Adipocyte (in vitro differentiated cells): ENCODE measurements at regions not wholly inside any gene's neighbourhood (a gene's known extent, or its start where the extent isn't known, plus 50 kb on each side); places are given as distances from the start of the nearest gene placed in this dataset.
"Not testable (repeated sequence)": the region's sequence is repeated elsewhere in the genome, so short reads cannot be mapped to it uniquely, and the experiment has no call there.

Experiments
- DNase-seq: peaks from one replicate; pipeline ENCODE4 v3.0.0-alpha.2; 2015; ENCODE audit warnings: low read depth
- H3K27me3 ChIP-seq: replicated peaks from 2 replicates; pipeline ENCODE4 v1.7.0; 2013; ENCODE audit warnings: mild to moderate bottlenecking, low read length, moderate library complexity; ENCODE audit not compliant: control insufficient read depth, insufficient read depth
- H3K36me3 ChIP-seq: 2 replicates; pipeline ENCODE4 v1.7.0; 2013; ENCODE audit warnings: low read length, mild to moderate bottlenecking, moderate library complexity; ENCODE audit not compliant: control insufficient read depth, insufficient read depth, severe bottlenecking
- H3K4me1 ChIP-seq: 2 replicates; pipeline ENCODE4 v1.7.0; 2013; ENCODE audit warnings: mild to moderate bottlenecking, low read length, moderate library complexity; ENCODE audit not compliant: control insufficient read depth, insufficient read depth
- H3K4me3 ChIP-seq: 2 replicates; pipeline ENCODE4 v1.7.0; 2013; ENCODE audit warnings: mild to moderate bottlenecking, low read length, moderate library complexity
- H3K9ac ChIP-seq: 2 replicates; pipeline ENCODE4 v1.7.0; 2013; ENCODE audit warnings: mild to moderate bottlenecking, low read length, moderate library complexity
- H3K9me3 ChIP-seq: 2 replicates; pipeline ENCODE4 v1.7.0; 2013; ENCODE audit warnings: mild to moderate bottlenecking, low read length, moderate library complexity; ENCODE audit not compliant: control insufficient read depth

DNA sequence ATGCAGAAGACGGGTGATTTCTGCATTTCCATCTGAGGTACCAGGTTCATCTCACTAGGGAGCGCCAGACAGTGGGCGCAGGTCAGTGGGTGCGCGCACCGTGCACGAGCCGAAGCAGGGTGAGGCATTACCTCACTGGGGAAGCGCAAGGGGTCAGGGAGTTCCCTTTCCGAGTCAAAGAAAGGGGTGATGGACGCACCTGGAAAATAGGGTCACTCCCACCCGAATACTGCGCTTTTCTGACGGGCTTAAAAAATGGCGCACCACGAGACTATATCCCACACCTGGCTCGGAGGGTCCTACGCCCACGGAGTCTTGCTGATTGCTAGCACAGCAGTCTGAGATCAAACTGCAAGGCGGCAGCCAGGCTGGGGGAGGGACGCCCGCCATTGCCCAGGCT, 1246.0 kb upstream of the PABPC4L start:
- not testable (repeated sequence) for H3K4me3 ChIP-seq, H3K9me3 ChIP-seq, H3K4me1 ChIP-seq, DNase-seq, H3K27me3 ChIP-seq, H3K36me3 ChIP-seq, H3K9ac ChIP-seq

DNA sequence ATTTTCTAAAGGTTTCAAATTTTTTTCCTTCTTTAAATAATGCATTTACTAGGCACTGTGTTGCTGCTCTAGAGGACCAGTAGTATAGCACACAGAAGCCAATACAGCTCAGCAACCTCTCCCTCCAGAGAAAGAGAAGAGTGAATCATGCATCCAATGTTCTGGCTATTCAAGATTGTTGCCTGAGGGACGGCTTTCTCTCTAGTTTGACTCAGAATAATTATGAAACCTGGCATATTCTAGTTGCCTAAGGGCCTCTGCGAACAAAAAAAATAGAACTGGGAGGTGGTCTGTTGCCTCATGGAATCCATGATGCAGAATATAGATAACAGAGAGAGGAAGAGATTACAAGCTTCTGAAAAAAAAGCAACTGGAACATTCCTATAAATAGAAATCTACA, 1233.3 kb upstream of the PABPC4L start:
- Histone ChIP-seq H3K36me3 (no peaks in the 10 kb centered on the region), H3K4me3 (no peak overlapping the region), H3K4me1 (no peaks in the 10 kb centered on the region), H3K27me3 (no peaks in the 10 kb centered on the region), H3K9me3 (peaks cover 13% of the 10 kb centered on the region), H3K9ac (no peak overlapping the region)
- peak; percentile 82 for DNase-seq

DNA sequence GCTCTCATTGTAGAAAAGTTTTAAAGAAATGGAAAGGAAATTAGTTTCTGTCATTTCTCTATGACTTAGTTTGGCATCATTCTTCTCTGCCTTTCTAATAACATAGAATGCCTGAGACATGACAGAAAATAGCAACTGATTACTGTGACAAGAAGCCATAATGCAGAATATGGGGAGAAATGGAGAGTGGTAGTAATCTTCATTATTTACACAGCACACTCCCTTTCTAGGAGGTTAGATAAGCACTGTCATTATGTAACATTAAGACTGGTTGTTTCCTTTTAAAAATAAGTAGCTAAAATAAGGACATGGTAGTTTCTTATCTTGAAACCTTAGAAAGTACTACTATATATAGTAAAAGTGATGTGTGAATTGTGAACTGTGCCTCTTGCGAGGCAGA, 1227.9 kb upstream of the PABPC4L start:
- no peaks in the 10 kb centered on the region for H3K9me3 ChIP-seq
- no peaks in the 10 kb centered on the region for H3K4me1 ChIP-seq
- no peak for DNase-seq
- no peak overlapping the region for H3K4me3 ChIP-seq
- H3K9ac ChIP-seq, result no peak overlapping the region
- H3K36me3 ChIP-seq, result no peaks in the 10 kb centered on the region
- no peaks in the 10 kb centered on the region for H3K27me3 ChIP-seq

DNA sequence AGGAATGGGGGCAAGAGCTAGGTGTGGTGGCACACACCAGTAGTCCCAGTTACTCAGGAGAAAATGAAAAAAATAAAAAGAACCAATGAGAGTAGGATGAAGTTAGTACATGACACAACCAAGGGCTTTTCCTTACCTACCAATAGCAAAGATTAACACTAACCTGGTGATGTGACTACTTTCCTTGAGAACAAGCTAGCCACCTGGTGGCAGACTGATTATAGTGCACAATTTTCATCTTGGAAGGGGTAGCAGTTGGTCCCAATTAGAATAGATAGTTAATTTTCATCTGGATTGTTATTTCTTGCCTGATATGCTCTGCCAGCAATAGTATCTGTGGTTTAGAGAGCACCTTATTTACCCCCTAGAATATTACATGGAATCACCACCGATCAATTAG, 1216.8 kb upstream of the PABPC4L start:
- Histone ChIP-seq H3K27me3 (no peaks in the 10 kb centered on the region), H3K9ac (no peak overlapping the region), H3K4me3 (no peak overlapping the region), H3K36me3 (no peaks in the 10 kb centered on the region), H3K4me1 (no peaks in the 10 kb centered on the region), H3K9me3 (no peaks in the 10 kb centered on the region)
- peak; percentile 57 for DNase-seq

DNA sequence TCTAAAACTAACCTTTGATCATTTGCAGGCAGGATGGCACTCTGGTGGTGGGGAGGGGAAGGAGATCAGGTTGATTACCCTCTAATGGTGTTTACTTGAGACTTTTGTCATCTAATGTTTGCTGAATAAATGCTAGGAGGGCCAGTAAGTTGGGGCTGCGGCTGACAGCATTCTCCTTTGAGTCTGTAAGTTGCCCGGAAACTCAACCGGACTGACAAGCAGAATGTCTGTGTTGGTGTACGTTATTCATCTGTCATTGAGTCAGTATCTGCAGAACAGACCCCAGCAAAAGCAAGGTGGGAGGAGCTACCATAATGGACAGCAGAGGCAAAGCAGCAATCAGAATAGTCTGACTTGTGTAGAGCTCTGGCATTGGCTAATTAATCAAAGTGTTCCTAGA, 1210.6 kb upstream of the PABPC4L start:
- no peak overlapping the region for H3K4me3 ChIP-seq
- no peak for DNase-seq
- H3K4me1 ChIP-seq, result no peaks in the 10 kb centered on the region
- no peaks in the 10 kb centered on the region for H3K36me3 ChIP-seq
- no peaks in the 10 kb centered on the region for H3K9me3 ChIP-seq
- H3K27me3 ChIP-seq, result no peaks in the 10 kb centered on the region
- no peak overlapping the region for H3K9ac ChIP-seq

DNA sequence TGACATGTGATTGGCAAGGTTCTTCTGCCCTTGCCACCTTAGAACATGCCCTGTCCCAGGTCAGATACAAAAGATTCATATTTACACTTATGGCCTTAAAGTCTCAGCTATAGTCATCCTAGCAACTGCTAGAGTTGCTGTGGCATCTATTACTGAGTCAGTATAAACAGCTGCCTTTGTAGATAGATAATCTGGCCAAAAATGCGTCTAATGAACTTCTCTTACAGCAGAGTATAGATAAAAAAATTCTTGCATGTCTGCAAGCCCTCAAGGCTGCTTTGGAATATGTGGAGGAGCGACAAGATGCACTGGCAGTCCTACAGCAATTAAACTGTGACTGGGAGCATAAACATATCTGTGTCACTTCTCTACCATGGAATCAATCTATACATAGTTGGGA, 1209.7 kb upstream of the PABPC4L start:
- Histone ChIP-seq H3K36me3 (no peaks in the 10 kb centered on the region), H3K4me3 (no peak overlapping the region), H3K9ac (no peak overlapping the region)

DNA sequence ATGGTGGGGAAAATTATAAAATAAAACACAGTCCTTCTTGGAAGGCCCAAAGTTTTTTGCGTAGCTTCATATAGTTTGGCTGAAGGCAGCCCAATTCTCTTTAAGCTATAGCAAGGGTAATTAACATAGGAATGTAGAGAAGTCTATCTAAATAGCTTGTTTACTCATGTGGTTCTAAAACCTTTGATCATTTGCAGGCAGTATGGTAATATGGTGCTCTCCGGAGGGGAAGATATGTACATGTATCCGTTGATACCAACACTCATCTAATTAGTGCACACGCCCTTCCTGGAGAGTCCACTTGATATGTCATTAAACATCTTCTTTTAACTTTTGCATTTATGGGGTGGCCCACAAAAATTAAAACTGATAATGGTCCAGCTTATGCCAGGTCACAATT, 1207.7 kb upstream of the PABPC4L start:
- H3K36me3 ChIP-seq, result not testable (repeated sequence)

More for the DNA sequence above, 1209.7 kb upstream of the PABPC4L start:
- Histone ChIP-seq H3K9me3 (no peaks in the 10 kb centered on the region), H3K4me1 (no peaks in the 10 kb centered on the region), H3K27me3 (no peaks in the 10 kb centered on the region)
- no peak for DNase-seq

DNA sequence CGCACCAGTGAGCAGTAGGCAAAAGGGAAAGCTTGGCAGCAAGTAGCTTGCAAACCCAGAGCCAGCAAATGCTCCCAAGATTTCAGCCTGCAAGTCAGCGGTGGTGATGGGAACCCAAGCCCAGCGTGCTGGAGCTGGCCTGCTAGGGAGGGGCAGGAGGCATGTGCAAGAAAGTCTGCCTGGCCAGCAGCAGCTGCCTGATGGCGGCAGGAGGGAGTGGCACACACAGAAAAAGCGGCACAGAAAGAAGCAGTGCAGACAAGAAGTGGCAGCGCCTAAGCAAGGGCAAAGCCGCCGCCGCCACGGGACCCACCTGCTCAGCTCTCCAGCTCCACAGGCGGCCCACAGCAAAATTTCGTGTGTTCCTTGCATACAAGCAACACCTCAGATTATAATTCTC, 1206.5 kb upstream of the PABPC4L start:
- peaks cover 15% of the 10 kb centered on the region for H3K9me3 ChIP-seq
- no peaks in the 10 kb centered on the region for H3K27me3 ChIP-seq
- no peaks in the 10 kb centered on the region for H3K4me1 ChIP-seq
- no peak overlapping the region for H3K4me3 ChIP-seq
- DNase-seq, result no peak
- H3K9ac ChIP-seq, result no peak overlapping the region
- no peaks in the 10 kb centered on the region for H3K36me3 ChIP-seq

More for the DNA sequence above, 1207.7 kb upstream of the PABPC4L start:
- not testable (repeated sequence) for H3K4me1 ChIP-seq, H3K27me3 ChIP-seq, DNase-seq, H3K9ac ChIP-seq, H3K4me3 ChIP-seq
- peaks cover 15% of the 10 kb centered on the region for H3K9me3 ChIP-seq

DNA sequence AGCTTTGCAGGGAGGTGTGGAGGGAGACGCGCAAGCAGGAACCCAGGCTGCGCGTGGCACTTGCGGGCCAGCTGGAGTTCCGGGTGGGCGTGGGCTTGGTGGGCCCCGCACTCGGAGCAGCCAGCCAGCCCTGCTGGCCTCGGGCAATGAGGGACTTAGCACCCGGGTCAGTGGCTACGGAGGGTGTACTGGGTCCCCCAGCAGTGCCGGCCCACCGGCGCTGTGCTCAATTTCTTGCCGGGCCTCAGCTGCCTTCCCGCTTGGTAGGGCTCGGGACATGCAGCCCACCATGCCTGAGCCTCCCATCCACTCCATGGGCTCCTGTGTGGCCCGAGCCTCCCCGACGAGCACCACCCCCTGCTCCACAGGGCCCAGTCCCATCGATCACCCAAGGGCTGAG, 1205.0 kb upstream of the PABPC4L start:
- H3K9ac ChIP-seq, H3K4me3 ChIP-seq, H3K27me3 ChIP-seq, H3K4me1 ChIP-seq, H3K36me3 ChIP-seq, DNase-seq: not testable (repeated sequence)
- peaks cover 15% of the 10 kb centered on the region for H3K9me3 ChIP-seq

DNA sequence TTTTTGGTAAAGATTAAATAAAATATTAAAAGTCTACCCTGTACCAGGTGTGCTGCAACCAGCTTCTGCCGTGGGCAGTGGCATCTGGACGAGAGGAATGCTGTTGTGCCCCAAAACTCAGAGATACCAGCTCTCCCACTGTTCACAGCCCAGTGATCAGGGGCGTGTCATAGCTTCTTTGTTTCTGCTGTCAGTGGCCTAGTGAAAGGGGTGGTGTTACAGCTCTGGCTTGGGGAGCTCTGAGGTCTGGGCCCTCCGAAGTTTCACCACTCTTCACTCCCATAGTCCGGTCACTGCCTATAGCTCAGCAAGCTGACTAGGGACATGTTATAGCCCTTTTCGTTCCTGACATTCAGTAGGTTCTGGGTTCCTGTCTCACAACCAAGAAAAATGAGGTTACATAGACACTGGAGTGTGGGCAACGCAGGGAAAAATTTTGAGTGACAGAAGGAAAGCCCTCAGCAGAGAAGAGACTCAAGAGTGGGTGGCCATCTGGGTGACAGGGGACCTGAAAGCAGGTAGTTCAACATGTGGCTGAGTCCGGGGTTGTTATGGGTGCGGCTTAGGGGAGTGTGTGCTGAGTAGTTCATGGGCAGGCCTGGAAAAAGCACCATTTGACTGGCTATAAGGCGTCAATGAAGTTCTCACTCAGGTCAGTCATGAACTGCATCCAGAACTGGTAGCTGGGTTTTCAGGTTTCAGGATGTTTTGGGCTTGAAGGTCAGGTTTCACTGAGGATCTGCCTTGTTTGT, 1184.4 kb upstream of the PABPC4L start:
- H3K4me3 ChIP-seq, result no peak overlapping the region
- no peaks in the 10 kb centered on the region for H3K4me1 ChIP-seq

DNA sequence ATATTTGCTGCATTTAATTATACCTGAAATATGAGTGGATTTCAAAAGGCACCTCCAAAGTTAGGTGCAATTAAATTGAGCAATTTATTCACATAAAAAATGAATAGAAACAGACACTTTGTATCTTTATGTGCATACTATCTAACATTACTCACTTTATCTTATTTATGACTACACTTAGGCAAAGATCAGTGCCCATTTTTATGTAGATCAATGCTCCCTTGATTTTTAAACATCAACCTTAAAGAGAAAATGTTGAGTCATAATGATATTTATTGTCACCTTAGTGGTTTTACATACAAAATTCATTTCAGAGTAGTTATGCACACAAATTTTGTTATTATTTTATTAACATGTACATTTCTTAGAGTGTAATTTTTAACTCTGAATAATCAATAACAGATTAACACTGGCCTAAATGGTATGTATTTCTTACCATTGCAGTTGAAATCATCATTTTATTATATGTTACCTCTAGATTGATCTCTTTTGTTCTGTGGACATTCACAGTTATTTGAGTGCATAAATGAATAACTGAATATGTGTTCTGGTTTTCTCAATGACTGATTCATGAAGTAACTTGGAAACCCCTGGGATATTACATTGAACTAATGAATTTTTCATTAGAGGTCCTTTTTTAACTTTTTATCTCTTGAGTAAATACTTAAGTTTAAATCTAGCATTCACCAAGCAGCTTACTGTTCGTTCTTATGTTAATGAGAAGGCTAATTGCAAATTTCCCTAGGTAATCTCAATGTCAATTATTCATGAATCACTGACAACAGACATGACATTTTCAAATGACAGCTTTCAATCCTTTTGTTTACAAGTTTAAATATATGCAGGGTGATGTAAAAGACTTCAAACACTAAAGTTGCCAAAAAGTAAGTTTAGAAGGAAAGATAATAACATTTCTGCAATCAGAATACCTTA, 1182.0 kb upstream of the PABPC4L start:
- Histone ChIP-seq H3K4me1 (no peaks in the 10 kb centered on the region), H3K9ac (no peak overlapping the region), H3K36me3 (no peaks in the 10 kb centered on the region), H3K4me3 (no peak overlapping the region), H3K27me3 (no peaks in the 10 kb centered on the region), H3K9me3 (peaks cover 1% of the 10 kb centered on the region)
- DNase-seq, result no peak

More for the DNA sequence above, 1184.4 kb upstream of the PABPC4L start:
- H3K36me3 ChIP-seq, result no peaks in the 10 kb centered on the region
- H3K27me3 ChIP-seq, result no peaks in the 10 kb centered on the region
- DNase-seq, result no peak
- peaks cover 3% of the 10 kb centered on the region for H3K9me3 ChIP-seq
- no peak overlapping the region for H3K9ac ChIP-seq
